Lower lobe of right lung (tissue), 2 donors: ENCODE measurements at regions not wholly inside any gene's neighbourhood (a gene's known extent, or its start where the extent isn't known, plus 50 kb on each side); places are given as distances from the start of the nearest gene placed in this dataset.

Source experiments
- ATAC-seq, 2 donors: fragments of 200-7000 bp; cut with Tn5 transposase; one replicate each; pipeline ENCODE4 v1.9.1; 2020 to 2022; ENCODE audit warnings: mild to moderate bottlenecking in 2 of 2, moderate library complexity in 2 of 2
- DNase-seq: peaks from one replicate; pipeline ENCODE4 v3.0.0-alpha.2; 2020
- H3K27ac ChIP-seq: fragments of 200-600 bp; one replicate; pipeline ENCODE4 v1.8.0; 2022
- H3K27me3 ChIP-seq: fragments of 200-600 bp; one replicate; pipeline ENCODE4 v1.8.0; 2022; ENCODE audit warnings: low read depth
- H3K36me3 ChIP-seq: fragments of 200-600 bp; one replicate; pipeline ENCODE4 v1.8.0; 2022; ENCODE audit warnings: mild to moderate bottlenecking
- H3K4me1 ChIP-seq: fragments of 200-600 bp; one replicate; pipeline ENCODE4 v1.8.0; 2022
- H3K4me3 ChIP-seq: fragments of 200-600 bp; one replicate; pipeline ENCODE4 v1.8.0; 2022; ENCODE audit warnings: mild to moderate bottlenecking
- H3K9me3 ChIP-seq: fragments of 200-600 bp; one replicate; pipeline ENCODE4 v1.8.0; 2022
- CTCF ChIP-seq: fragments of 200-600 bp; IDR thresholded peaks from one replicate; pipeline ENCODE4 v1.8.0; 2022; ENCODE audit warnings: antibody characterized with exemption, mild to moderate bottlenecking
- intact Hi-C: fragments of 100-400 bp; cut with DNase I; formaldehyde crosslinking; loops from one replicate; pipeline ENCODE4 v1.11.0; 2022
- donor health status: DM: no; HTN: yes; CAD: no; lungs with severe emphysema.

GRCh38 chr9:80550181-80550580 lies 978.4 kb downstream of the TLE4 start:
- no peaks in the 10 kb centered on the region for H3K27me3 ChIP-seq
- no peaks in the 10 kb centered on the region for H3K4me1 ChIP-seq
- no peak for TF ChIP-seq CTCF
- no peaks in the 10 kb centered on the region for H3K9me3 ChIP-seq
- no peak overlapping the region for H3K27ac ChIP-seq
- no peak for DNase-seq
- no peaks in the 10 kb centered on the region for H3K36me3 ChIP-seq
- no peak for ATAC-seq
- intact Hi-C loops = no loop called here
- H3K4me3 ChIP-seq = no peak overlapping the region

- Histone ChIP-seq H3K36me3 (no peaks in the 10 kb centered on the region), H3K4me3 (no peak overlapping the region), H3K9me3 (no peaks in the 10 kb centered on the region), H3K27ac (no peak overlapping the region), H3K27me3 (no peaks in the 10 kb centered on the region), H3K4me1 (no peaks in the 10 kb centered on the region)
- no peak for ATAC-seq
- intact Hi-C loops = no loop called here
- TF ChIP-seq CTCF = no peak
- no peak for DNase-seq
Measured at GRCh38 chr9:80547613-80548012, 975.8 kb downstream of the TLE4 start.

GRCh38 chr9:80540387-80540786 lies 968.6 kb downstream of the TLE4 start:
- TF ChIP-seq CTCF = no peak
- no peaks in the 10 kb centered on the region for H3K27me3 ChIP-seq
- no peak for ATAC-seq
- no peaks in the 10 kb centered on the region for H3K9me3 ChIP-seq
- DNase-seq = no peak
- H3K27ac ChIP-seq = no peak overlapping the region
- H3K4me3 ChIP-seq = no peak overlapping the region
- no peaks in the 10 kb centered on the region for H3K36me3 ChIP-seq
- intact Hi-C loops = no loop called here
- H3K4me1 ChIP-seq = no peaks in the 10 kb centered on the region

- no peak overlapping the region for H3K4me3 ChIP-seq
- intact Hi-C loops = no loop called here
- no peaks in the 10 kb centered on the region for H3K27me3 ChIP-seq
- H3K36me3 ChIP-seq = no peaks in the 10 kb centered on the region
- no peaks in the 10 kb centered on the region for H3K9me3 ChIP-seq
- no peaks in the 10 kb centered on the region for H3K4me1 ChIP-seq
- no peak overlapping the region for H3K27ac ChIP-seq
- TF ChIP-seq CTCF = no peak
- no peak for DNase-seq
- no peak for ATAC-seq
Measured at GRCh38 chr9:80538976-80539375, 967.2 kb downstream of the TLE4 start.

- H3K4me1 ChIP-seq = no peaks in the 10 kb centered on the region
- ATAC-seq = no peak
- H3K27me3 ChIP-seq = no peaks in the 10 kb centered on the region
- no peak overlapping the region for H3K4me3 ChIP-seq
- DNase-seq = no peak
- H3K27ac ChIP-seq = no peak overlapping the region
- TF ChIP-seq CTCF = no peak
- H3K9me3 ChIP-seq = peaks cover under 1% of the 10 kb centered on the region
- H3K36me3 ChIP-seq = no peaks in the 10 kb centered on the region
- intact Hi-C loops = no loop called here
Measured at GRCh38 chr9:80522465-80522864, 950.7 kb downstream of the TLE4 start.

- ATAC-seq = no peak
- no peak for DNase-seq
- Histone ChIP-seq H3K27me3 (no peaks in the 10 kb centered on the region), H3K36me3 (no peaks in the 10 kb centered on the region), H3K9me3 (no peaks in the 10 kb centered on the region), H3K4me1 (no peaks in the 10 kb centered on the region), H3K4me3 (no peak overlapping the region), H3K27ac (no peak overlapping the region)
- intact Hi-C loops = no loop called here
- TF ChIP-seq CTCF = no peak
Measured at GRCh38 chr9:80521151-80521550, 949.4 kb downstream of the TLE4 start.
